Keratinocyte (primary cell): ENCODE measurements at regions not wholly inside any gene's neighbourhood (a gene's known extent, or its start where the extent isn't known, plus 50 kb on each side); places are given as distances from the start of the nearest gene placed in this dataset.

Experiments
- CTCF ChIP-seq, 3 experiments: IDR thresholded peaks in 1 of 3; conservative IDR thresholded peaks in 1 of 3; optimal IDR thresholded peaks in 1 of 3; 2 replicates in 2 of 3; 3 replicates in 1 of 3; pipeline versions ENCODE3 to v1.5.1; 2011; ENCODE audit warnings: low read length in 3 of 3, mild to moderate bottlenecking in 3 of 3, moderate library complexity in 2 of 3, control low read depth in 1 of 3, inconsistent platforms in 1 of 3; ENCODE audit not compliant: insufficient read depth in 2 of 3; ENCODE audit errors: extremely low read depth in 1 of 3
- EZH2 ChIP-seq: IDR thresholded peaks from one replicate; pipeline ENCODE4 v1.6.1; 2012; ENCODE audit warnings: inconsistent platforms, mild to moderate bottlenecking, low read length, moderate library complexity

- TF ChIP-seq EZH2 (no peak), CTCF (optimal IDR thresholded peaks at IDR 0.05 in 1 of 3, IDR thresholded peaks at IDR 0.05 in 1 of 3, conservative IDR thresholded peaks at IDR 0.05 in 1 of 3; ENCODE audit: extremely low read depth in 1 of 3, insufficient read depth in 2 of 3, low read length in 3 of 3) (no peak)
These were observed 215.3 kb downstream of the TTC32 start for GRCh38 chr2:19686439-19686838.
